ENCODE measurements at regions not wholly inside any gene's neighbourhood (a gene's known extent, or its start where the extent isn't known, plus 50 kb on each side); places are given as distances from the start of the nearest gene placed in this dataset.

- no peak overlapping the region for H3K27ac ChIP-seq (ENCODE audit: low read depth in 1 of 2, low read length in 2 of 2)
- H3K4me3 ChIP-seq (ENCODE audit: low read depth in 1 of 3, low read length in 3 of 3), result no peak overlapping the region
- TF ChIP-seq SP1 (IDR thresholded peaks at IDR 0.05) (no peak), HNF4A (conservative IDR thresholded peaks at IDR 0.05) (no peak), TAF1 (conservative IDR thresholded peaks at IDR 0.05) (no peak), GABPA (IDR thresholded peaks at IDR 0.05 in 1 of 2, conservative IDR thresholded peaks at IDR 0.05 in 1 of 2) (no peak), FOXA2 (IDR thresholded peaks at IDR 0.05) (no peak), FOXA1 (IDR thresholded peaks at IDR 0.05) (no peak), EGR1 (IDR thresholded peaks at IDR 0.05; ENCODE audit: low read depth in 2 of 2) (no peak), NR2F2 (IDR thresholded peaks at IDR 0.05) (no peak), HNF4G (IDR thresholded peaks at IDR 0.05) (no peak), RXRA (IDR thresholded peaks at IDR 0.05) (no peak), RAD21 (IDR thresholded peaks at IDR 0.05) (no peak)
- TF ChIP-seq, protein P1, sequence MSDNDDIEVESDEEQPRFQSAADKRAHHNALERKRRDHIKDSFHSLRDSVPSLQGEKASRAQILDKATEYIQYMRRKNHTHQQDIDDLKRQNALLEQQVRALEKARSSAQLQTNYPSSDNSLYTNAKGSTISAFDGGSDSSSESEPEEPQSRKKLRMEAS (IDR thresholded peaks at IDR 0.05), result no peak
- no peak overlapping the region for H3K9ac ChIP-seq (ENCODE audit: low read depth in 1 of 2, low read length in 2 of 2)
- no peaks in the 10 kb centered on the region for H3K27me3 ChIP-seq (ENCODE audit: control insufficient read depth in 4 of 4, insufficient read depth in 4 of 4, low read length in 3 of 4)
- H3K4me1 ChIP-seq (ENCODE audit: control insufficient read depth in 4 of 4, insufficient read depth in 4 of 4, low read length in 3 of 4), result no peaks in the 10 kb centered on the region
- WGBS, result 89% methylated on average over 1 of the region's 1 CpG
- H3K9me3 ChIP-seq (ENCODE audit: control insufficient read depth in 4 of 4, low read length in 3 of 4), result no peaks in the 10 kb centered on the region
- no peak for DNase-seq (ENCODE audit: low spot score)
- H3K36me3 ChIP-seq (ENCODE audit: control insufficient read depth in 4 of 4, insufficient read depth in 3 of 4, low read depth in 1 of 4, low read length in 3 of 4), result no peaks in the 10 kb centered on the region
These were observed 518.3 kb downstream of the SLC16A7 start for GRCh38 chr12:60114169-60114568.

DNA sequence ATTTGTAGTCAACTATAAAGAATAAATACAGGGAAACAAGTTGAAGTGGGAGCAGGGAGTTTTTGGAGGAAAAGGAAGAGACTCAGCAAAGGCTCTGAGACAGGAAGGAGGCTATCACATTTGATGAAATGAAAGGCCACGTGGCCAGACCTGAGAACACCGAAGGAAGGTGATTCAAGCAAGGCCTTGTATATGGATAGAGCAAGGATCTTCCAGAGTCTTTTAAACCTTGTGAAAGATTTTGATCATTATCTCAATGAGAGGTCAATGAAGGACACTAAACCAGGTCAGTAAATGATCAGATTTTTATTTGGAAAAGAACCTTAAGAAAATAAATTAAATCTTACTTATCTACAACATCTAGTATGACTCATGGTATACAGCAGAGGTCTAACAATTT lies 523.5 kb downstream of the SLC16A7 start:
- TF ChIP-seq HNF4G (IDR thresholded peaks at IDR 0.05), result no peak
- TF ChIP-seq EGR1 (IDR thresholded peaks at IDR 0.05; ENCODE audit: low read depth in 2 of 2), result no peak
- TF ChIP-seq ZBTB33 (IDR thresholded peaks at IDR 0.05), result no peak
- TF ChIP-seq, protein P2, sequence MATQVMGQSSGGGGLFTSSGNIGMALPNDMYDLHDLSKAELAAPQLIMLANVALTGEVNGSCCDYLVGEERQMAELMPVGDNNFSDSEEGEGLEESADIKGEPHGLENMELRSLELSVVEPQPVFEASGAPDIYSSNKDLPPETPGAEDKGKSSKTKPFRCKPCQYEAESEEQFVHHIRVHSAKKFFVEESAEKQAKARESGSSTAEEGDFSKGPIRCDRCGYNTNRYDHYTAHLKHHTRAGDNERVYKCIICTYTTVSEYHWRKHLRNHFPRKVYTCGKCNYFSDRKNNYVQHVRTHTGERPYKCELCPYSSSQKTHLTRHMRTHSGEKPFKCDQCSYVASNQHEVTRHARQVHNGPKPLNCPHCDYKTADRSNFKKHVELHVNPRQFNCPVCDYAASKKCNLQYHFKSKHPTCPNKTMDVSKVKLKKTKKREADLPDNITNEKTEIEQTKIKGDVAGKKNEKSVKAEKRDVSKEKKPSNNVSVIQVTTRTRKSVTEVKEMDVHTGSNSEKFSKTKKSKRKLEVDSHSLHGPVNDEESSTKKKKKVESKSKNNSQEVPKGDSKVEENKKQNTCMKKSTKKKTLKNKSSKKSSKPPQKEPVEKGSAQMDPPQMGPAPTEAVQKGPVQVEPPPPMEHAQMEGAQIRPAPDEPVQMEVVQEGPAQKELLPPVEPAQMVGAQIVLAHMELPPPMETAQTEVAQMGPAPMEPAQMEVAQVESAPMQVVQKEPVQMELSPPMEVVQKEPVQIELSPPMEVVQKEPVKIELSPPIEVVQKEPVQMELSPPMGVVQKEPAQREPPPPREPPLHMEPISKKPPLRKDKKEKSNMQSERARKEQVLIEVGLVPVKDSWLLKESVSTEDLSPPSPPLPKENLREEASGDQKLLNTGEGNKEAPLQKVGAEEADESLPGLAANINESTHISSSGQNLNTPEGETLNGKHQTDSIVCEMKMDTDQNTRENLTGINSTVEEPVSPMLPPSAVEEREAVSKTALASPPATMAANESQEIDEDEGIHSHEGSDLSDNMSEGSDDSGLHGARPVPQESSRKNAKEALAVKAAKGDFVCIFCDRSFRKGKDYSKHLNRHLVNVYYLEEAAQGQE (IDR thresholded peaks at IDR 0.05), result no peak
- no peak for TF ChIP-seq TAF1 (conservative IDR thresholded peaks at IDR 0.05)
- TF ChIP-seq, protein P3, sequence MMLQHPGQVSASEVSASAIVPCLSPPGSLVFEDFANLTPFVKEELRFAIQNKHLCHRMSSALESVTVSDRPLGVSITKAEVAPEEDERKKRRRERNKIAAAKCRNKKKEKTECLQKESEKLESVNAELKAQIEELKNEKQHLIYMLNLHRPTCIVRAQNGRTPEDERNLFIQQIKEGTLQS (IDR thresholded peaks at IDR 0.05), result no peak
- no peak for TF ChIP-seq HNF4A (conservative IDR thresholded peaks at IDR 0.05)
- TF ChIP-seq GABPA (IDR thresholded peaks at IDR 0.05 in 1 of 2, conservative IDR thresholded peaks at IDR 0.05 in 1 of 2), result no peak
- TF ChIP-seq, protein P1 (IDR thresholded peaks at IDR 0.05), result no peak
- TF ChIP-seq RXRA (IDR thresholded peaks at IDR 0.05), result no peak
- TF ChIP-seq YY1 (IDR thresholded peaks at IDR 0.05), result no peak
- no peak for TF ChIP-seq FOXA2 (IDR thresholded peaks at IDR 0.05)
- no peak for TF ChIP-seq NR2F2 (IDR thresholded peaks at IDR 0.05)
- no peak for TF ChIP-seq RAD21 (IDR thresholded peaks at IDR 0.05)
- TF ChIP-seq FOXA1 (IDR thresholded peaks at IDR 0.05), result no peak
- no peak for TF ChIP-seq CTCF (IDR thresholded peaks at IDR 0.05; ENCODE audit: low read depth, low read length, missing input control)
- TF ChIP-seq SP1 (IDR thresholded peaks at IDR 0.05), result no peak
- Histone ChIP-seq H3K4me1 (ENCODE audit: control insufficient read depth in 4 of 4, insufficient read depth in 4 of 4, low read length in 3 of 4) (no peaks in the 10 kb centered on the region), H3K9ac (ENCODE audit: low read depth in 1 of 2, low read length in 2 of 2) (no peak overlapping the region), H3K27me3 (ENCODE audit: control insufficient read depth in 4 of 4, insufficient read depth in 4 of 4, low read length in 3 of 4) (no peaks in the 10 kb centered on the region), H3K27ac (ENCODE audit: low read depth in 1 of 2, low read length in 2 of 2) (no peak overlapping the region), H3K9me3 (ENCODE audit: control insufficient read depth in 4 of 4, low read length in 3 of 4) (no peaks in the 10 kb centered on the region), H3K4me3 (ENCODE audit: low read depth in 1 of 3, low read length in 3 of 3) (no peak overlapping the region), H3K36me3 (ENCODE audit: control insufficient read depth in 4 of 4, insufficient read depth in 3 of 4, low read depth in 1 of 4, low read length in 3 of 4) (no peaks in the 10 kb centered on the region)
- DNase-seq (ENCODE audit: low spot score), result no peak
- WGBS, result 63% methylated on average over 2 of the region's 2 CpGs
